CD4-positive, alpha-beta memory T cell (primary cell): ENCODE measurements at regions not wholly inside any gene's neighbourhood (a gene's known extent, or its start where the extent isn't known, plus 50 kb on each side); places are given as distances from the start of the nearest gene placed in this dataset.

Source experiments
- CTCF ChIA-PET: fragments of 350-600 bp; sonication (Branson Sonifier 250); formaldehyde crosslinking; loops from one replicate; lab custom pipeline; 2021; ENCODE audit warnings: inconsistent platforms; ENCODE audit not compliant: partially characterized antibody; lab: Charles Lee
- POLR2A ChIA-PET: fragments of 350-600 bp; sonication (Branson Sonifier 250); formaldehyde crosslinking; loops from one replicate; lab custom pipeline; 2021; ENCODE audit not compliant: partially characterized antibody; lab: Charles Lee
- DNase-seq, 5 donors: peaks; one replicate each; pipeline versions ENCODE4 v3.0.0 to v3.0.0-alpha.2; 2020 to 2022; ENCODE audit warnings: mixed read lengths in 1 of 5
- H3K27ac ChIP-seq: one replicate; pipeline ENCODE4 v1.7.0; 2013; ENCODE audit warnings: low read depth, low read length
- H3K27me3 ChIP-seq: 2 replicates; pipeline ENCODE4 v1.7.0; 2013; ENCODE audit warnings: mild to moderate bottlenecking, low read length, moderate library complexity; ENCODE audit not compliant: insufficient read depth
- H3K36me3 ChIP-seq: 2 replicates; pipeline ENCODE4 v1.7.0; 2013; ENCODE audit warnings: mild to moderate bottlenecking, low read length, moderate library complexity; ENCODE audit not compliant: insufficient read depth
- H3K4me1 ChIP-seq: 2 replicates; pipeline ENCODE4 v1.7.0; 2013; ENCODE audit warnings: mild to moderate bottlenecking, low read length, moderate library complexity; ENCODE audit not compliant: insufficient read depth
- H3K4me3 ChIP-seq, 2 donors: one replicate each; pipeline ENCODE4 v1.7.0; 2013; ENCODE audit warnings: low read length in 2 of 2, mild to moderate bottlenecking in 1 of 2
- H3K9me3 ChIP-seq, 2 donors: one replicate each; pipeline ENCODE4 v1.7.0; 2013; ENCODE audit warnings: low read length in 2 of 2, control low read depth in 1 of 2; ENCODE audit not compliant: control insufficient read depth in 1 of 2
- H3K27ac Mint-ChIP-seq, 7 donors: one replicate each; pipeline ENCODE4 v1.8.0; 2020 to 2021; ENCODE audit warnings: mixed read lengths in 7 of 7, mild to moderate bottlenecking in 6 of 7, inconsistent platforms in 3 of 7, moderate library complexity in 3 of 7
- H3K27me3 Mint-ChIP-seq, 2 donors: one replicate each; pipeline ENCODE4 v1.8.0; 2020 to 2021; ENCODE audit warnings: mixed read lengths in 2 of 2
- H3K36me3 Mint-ChIP-seq, 2 donors: one replicate each; pipeline ENCODE4 v1.8.0; 2020 to 2021; ENCODE audit warnings: mixed read lengths in 2 of 2, inconsistent platforms in 1 of 2, mild to moderate bottlenecking in 1 of 2
- H3K4me1 Mint-ChIP-seq, 4 donors: one replicate each; pipeline ENCODE4 v1.8.0; 2020 to 2021; ENCODE audit warnings: mixed read lengths in 4 of 4, mild to moderate bottlenecking in 1 of 4
- H3K4me3 Mint-ChIP-seq, 8 donors: one replicate each; pipeline ENCODE4 v1.8.0; 2020 to 2021; ENCODE audit warnings: mixed read lengths in 8 of 8, mild to moderate bottlenecking in 7 of 8, moderate library complexity in 6 of 8, inconsistent platforms in 3 of 8
- H3K9me3 Mint-ChIP-seq, 8 donors: one replicate each; pipeline ENCODE4 v1.8.0; 2020 to 2021; ENCODE audit warnings: mixed read lengths in 8 of 8, mild to moderate bottlenecking in 5 of 8, inconsistent platforms in 3 of 8, moderate library complexity in 1 of 8
- intact Hi-C: fragments of 100-400 bp; cut with micrococcal nuclease; formaldehyde crosslinking; loops from one replicate; pipeline ENCODE4 v1.15.1; 2023

DNA sequence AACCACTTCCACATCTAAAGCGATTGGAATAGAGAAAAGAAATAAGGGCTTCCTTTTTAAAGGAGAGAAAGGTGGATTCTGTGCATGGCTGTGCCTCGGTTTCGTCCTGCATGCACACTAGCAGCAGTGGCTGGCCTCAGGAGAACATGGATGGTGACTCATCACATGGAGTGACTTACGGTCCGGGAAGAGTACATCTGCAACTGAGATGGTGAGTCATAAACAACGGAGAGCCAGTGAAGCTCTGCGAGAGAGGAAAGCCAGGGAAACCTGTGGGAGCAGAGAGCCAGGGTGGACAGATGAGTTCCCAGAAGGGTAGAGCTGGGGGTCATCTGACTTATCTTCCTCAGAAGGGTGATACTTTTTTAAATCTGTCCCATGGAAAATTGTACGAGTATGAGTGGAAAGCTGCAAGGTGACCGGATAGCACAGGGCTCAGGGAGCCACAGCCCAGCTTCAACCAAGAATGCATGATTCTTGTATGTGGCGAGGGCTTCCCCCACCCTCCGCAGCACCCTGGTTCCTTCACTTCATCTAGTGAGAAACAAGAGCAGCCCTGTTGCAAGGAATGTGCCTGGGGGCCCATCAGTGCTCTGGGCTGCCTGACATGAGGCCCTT lies 259.1 kb downstream of the KLF6 start:
- Histone ChIP-seq H3K9me3 (no peaks in the 10 kb centered on the region), H3K36me3 (no peaks in the 10 kb centered on the region), H3K4me3 (no peak overlapping the region), H3K27me3 (no peaks in the 10 kb centered on the region), H3K4me1 (no peaks in the 10 kb centered on the region), H3K27ac (no peak overlapping the region)
- Mint-ChIP-seq H3K9me3 (no peaks in the 10 kb centered on the region), H3K36me3 (no peaks in the 10 kb centered on the region), H3K4me3 (no peak overlapping the region), H3K27me3 (peaks cover 3% of the 10 kb centered on the region in 2 donors), H3K4me1 (peaks cover 0 to 2% (median 0%) of the 10 kb centered on the region in 4 donors), H3K27ac (no peak overlapping the region)
- CTCF ChIA-PET = no interaction called here
- intact Hi-C loops = no loop called here
- POLR2A ChIA-PET = no interaction called here
- DNase-seq = no peak

DNA sequence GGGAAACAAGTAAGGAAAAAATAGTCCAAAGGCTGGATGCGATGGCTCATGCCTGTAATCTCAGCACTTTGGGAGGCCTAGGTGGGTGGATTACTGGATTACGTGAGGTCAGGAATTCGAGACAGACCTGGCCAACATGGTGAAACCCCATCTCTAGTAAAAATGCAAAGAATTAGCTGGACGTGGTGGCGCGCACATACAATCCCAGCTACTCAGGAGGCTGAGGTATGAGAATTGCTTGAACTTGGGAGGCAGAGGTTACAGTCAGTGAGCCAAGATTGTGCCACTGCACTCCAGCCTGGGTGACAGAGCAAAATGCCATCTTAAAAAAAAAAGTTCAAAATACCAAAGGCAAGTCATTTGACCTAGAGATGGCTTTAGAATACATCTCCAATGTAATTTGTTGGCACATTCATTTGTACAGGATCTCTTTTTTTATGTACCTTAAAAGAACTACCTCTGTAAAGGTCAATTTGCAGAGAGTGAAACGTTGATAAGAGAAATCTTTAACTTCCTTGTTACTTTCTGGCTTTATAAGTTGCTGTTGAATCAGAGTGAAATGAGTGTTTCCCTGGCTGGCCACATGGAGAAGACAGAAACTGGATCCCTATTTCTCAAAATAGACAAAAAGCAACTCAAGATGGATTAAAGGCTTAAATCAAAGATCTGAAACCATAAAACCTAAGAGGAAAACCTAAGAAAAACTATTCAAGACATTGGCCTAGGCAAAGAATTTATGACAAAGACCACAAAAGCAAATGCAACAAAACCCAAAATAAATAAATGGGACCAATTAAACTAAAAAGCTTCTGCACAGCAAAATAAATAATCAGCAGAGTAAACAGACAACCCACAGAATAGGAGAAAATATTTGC lies 260.7 kb downstream of the KLF6 start:
- H3K9me3 ChIP-seq = no peaks in the 10 kb centered on the region
- CTCF ChIA-PET = no interaction called here
- intact Hi-C loops = no loop called here

GRCh38 chr10:3523309-3524050 lies 261.5 kb downstream of the KLF6 start:
- no peak overlapping the region for H3K27ac Mint-ChIP-seq
- no peak overlapping the region for H3K4me3 Mint-ChIP-seq
- intact Hi-C loops = no loop called here
- peaks cover 0 to 3% (median 0%) of the 10 kb centered on the region in 8 donors for H3K9me3 Mint-ChIP-seq
- Histone ChIP-seq H3K36me3 (no peaks in the 10 kb centered on the region), H3K27ac (no peak overlapping the region), H3K4me3 (no peak overlapping the region), H3K27me3 (no peaks in the 10 kb centered on the region), H3K9me3 (no peaks in the 10 kb centered on the region), H3K4me1 (no peaks in the 10 kb centered on the region)
- CTCF ChIA-PET = no interaction called here
- no peaks in the 10 kb centered on the region for H3K36me3 Mint-ChIP-seq
- peaks cover 0 to 2% (median 0%) of the 10 kb centered on the region in 4 donors for H3K4me1 Mint-ChIP-seq
- DNase-seq = no peak
- POLR2A ChIA-PET = no interaction called here
- H3K27me3 Mint-ChIP-seq = peaks cover 3 to 5% of the 10 kb centered on the region in 2 donors

More for the DNA sequence above, 260.7 kb downstream of the KLF6 start:
- H3K27me3 Mint-ChIP-seq = peaks cover 3% of the 10 kb centered on the region in 2 donors
- no peaks in the 10 kb centered on the region for H3K4me1 ChIP-seq
- H3K27ac Mint-ChIP-seq = no peak overlapping the region
- H3K27ac ChIP-seq = no peak overlapping the region
- POLR2A ChIA-PET = no interaction called here
- no peak overlapping the region for H3K4me3 ChIP-seq
- no peaks in the 10 kb centered on the region for H3K36me3 ChIP-seq
- H3K36me3 Mint-ChIP-seq = no peaks in the 10 kb centered on the region
- no peak overlapping the region for H3K4me3 Mint-ChIP-seq
- peaks cover 0 to 2% (median 0%) of the 10 kb centered on the region in 4 donors for H3K4me1 Mint-ChIP-seq
- H3K9me3 Mint-ChIP-seq = no peaks in the 10 kb centered on the region
- H3K27me3 ChIP-seq = no peaks in the 10 kb centered on the region
- no peak for DNase-seq

DNA sequence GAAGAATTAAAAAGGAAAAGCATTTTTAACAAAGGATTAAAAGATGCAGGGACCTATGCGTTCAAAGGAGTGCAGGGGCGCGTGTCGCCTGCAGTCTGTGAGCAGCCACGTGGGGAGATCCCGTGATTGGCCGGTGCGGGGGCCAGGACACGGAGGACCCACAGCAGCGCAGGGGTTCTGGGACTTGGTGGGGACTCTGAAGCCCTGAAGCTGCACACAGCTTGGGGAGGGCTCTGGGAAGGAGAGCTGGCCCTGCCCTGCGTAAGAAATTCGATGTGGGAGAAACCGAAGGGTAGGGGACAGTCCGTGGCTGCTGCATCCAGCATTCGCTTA lies 268.1 kb downstream of the KLF6 start:
- H3K27ac ChIP-seq = no peak overlapping the region
- H3K36me3 ChIP-seq = no peaks in the 10 kb centered on the region
- H3K4me3 Mint-ChIP-seq = peak overlapping the region in 4 of 8 donors; percentile 4 to 59 (median 22)
- no peak overlapping the region for H3K27ac Mint-ChIP-seq
- intact Hi-C loops = no loop called here
- no peaks in the 10 kb centered on the region for H3K36me3 Mint-ChIP-seq
- ChIA-PET POLR2A (no interaction called here), CTCF (no interaction called here)
- H3K4me1 ChIP-seq = peaks cover 7% of the 10 kb centered on the region
- H3K9me3 ChIP-seq = no peaks in the 10 kb centered on the region
- peaks cover 3% of the 10 kb centered on the region for H3K27me3 ChIP-seq
- H3K4me1 Mint-ChIP-seq = peaks cover 3 to 8% (median 5%) of the 10 kb centered on the region in 4 donors
- peaks cover 3 to 5% of the 10 kb centered on the region in 2 donors for H3K27me3 Mint-ChIP-seq
- peaks cover 0 to 3% (median 0%) of the 10 kb centered on the region in 8 donors for H3K9me3 Mint-ChIP-seq
- H3K4me3 ChIP-seq = no peak overlapping the region
- DNase-seq = no peak

DNA sequence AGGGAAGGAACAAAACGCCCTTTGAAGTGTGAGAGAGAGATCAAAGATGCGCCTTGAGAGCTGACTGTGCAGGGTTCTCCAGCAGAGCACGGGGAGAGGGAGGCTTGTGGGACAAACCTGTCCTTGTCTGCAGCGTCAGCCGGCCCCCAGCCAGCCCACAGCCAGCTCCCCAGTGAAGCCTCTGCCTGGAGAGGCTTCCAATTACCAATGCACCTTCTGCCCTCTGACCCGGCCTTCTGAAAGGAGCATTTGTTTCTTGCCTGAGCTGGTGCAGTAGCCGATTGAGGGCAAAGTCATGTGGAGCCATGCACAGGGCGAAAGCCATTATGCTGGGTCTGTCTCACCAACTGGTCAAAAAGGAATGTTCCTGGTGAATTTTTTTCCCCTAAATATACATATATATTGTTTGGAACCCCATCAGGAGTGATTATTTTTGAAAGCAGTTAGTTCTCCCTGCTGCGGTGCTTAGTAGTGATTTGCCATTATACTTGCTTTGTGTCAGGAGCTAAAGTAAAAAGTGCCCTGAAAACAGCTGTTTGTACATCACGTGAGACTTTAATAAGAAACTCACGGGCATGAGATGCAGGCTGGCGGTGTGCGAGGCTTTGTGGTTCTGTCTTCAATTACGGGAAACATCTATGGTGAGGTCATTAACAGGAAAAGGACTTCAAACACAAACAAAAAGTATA lies 268.6 kb downstream of the KLF6 start:
- H3K9me3 Mint-ChIP-seq = peaks cover 0 to 3% (median 0%) of the 10 kb centered on the region in 8 donors
- Histone ChIP-seq H3K4me1 (peaks cover 7% of the 10 kb centered on the region), H3K27me3 (peaks cover 3% of the 10 kb centered on the region), H3K27ac (no peak overlapping the region), H3K36me3 (no peaks in the 10 kb centered on the region), H3K4me3 (no peak overlapping the region), H3K9me3 (no peaks in the 10 kb centered on the region)
- peak in 1 of 5 donors; percentile 8 for DNase-seq
- ChIA-PET POLR2A (no interaction called here), CTCF (no interaction called here)
- peaks cover 4 to 13% (median 6%) of the 10 kb centered on the region in 4 donors for H3K4me1 Mint-ChIP-seq
- H3K36me3 Mint-ChIP-seq = no peaks in the 10 kb centered on the region
- intact Hi-C loops = no loop called here
- H3K27ac Mint-ChIP-seq = no peak overlapping the region
- peak overlapping the region in 5 of 8 donors; percentile 4 to 59 (median 19) for H3K4me3 Mint-ChIP-seq
- peaks cover 3 to 5% of the 10 kb centered on the region in 2 donors for H3K27me3 Mint-ChIP-seq

DNA sequence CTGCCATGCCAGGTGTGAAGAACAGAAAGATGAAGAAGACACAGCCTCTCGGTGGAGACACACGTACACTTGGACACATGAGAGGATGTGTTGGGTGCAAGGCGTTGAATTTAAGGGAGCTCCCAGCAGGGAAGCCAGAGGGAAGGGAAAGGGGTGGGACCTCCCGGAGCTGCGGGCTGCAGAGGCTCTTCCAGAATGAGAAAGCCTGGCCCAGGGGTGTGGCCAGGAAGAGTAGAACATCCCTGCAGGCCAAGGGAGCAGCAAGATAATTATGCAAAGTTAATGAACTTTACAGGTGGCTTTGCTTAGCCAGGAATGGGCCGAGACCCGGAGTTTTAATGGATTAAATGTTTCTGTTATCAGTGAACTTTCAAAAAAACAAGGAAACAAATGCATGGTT lies 270.3 kb downstream of the KLF6 start:
- POLR2A ChIA-PET = no interaction called here
- no peaks in the 10 kb centered on the region for H3K9me3 ChIP-seq
- H3K36me3 Mint-ChIP-seq = no peaks in the 10 kb centered on the region
- H3K27me3 Mint-ChIP-seq = peaks cover 3 to 5% of the 10 kb centered on the region in 2 donors
- peaks cover 0 to 3% (median 0%) of the 10 kb centered on the region in 8 donors for H3K9me3 Mint-ChIP-seq
- H3K4me1 Mint-ChIP-seq = peaks cover 7 to 24% (median 14%) of the 10 kb centered on the region in 4 donors
- no peak overlapping the region for H3K27ac ChIP-seq
- CTCF ChIA-PET = no interaction called here
- intact Hi-C loops = no loop called here
- H3K4me3 Mint-ChIP-seq = no peak overlapping the region
- H3K36me3 ChIP-seq = no peaks in the 10 kb centered on the region
- H3K27ac Mint-ChIP-seq = no peak overlapping the region
- H3K4me3 ChIP-seq = no peak overlapping the region
- H3K27me3 ChIP-seq = peaks cover 3% of the 10 kb centered on the region
- no peak for DNase-seq
- H3K4me1 ChIP-seq = peaks cover 15% of the 10 kb centered on the region
